ENCODE measurements at regions not wholly inside any gene's neighbourhood (a gene's known extent, or its start where the extent isn't known, plus 50 kb on each side); places are given as distances from the start of the nearest gene placed in this dataset.

- TF ChIP-seq SUZ12 (IDR thresholded peaks at IDR 0.05) (no peak), CTBP1 (IDR thresholded peaks at IDR 0.05; ENCODE audit: borderline replicate concordance) (no peak), NFRKB (IDR thresholded peaks at IDR 0.05) (no peak), TARDBP (IDR thresholded peaks at IDR 0.05) (no peak), ZNF384 (IDR thresholded peaks at IDR 0.05) (no peak), SP1 (IDR thresholded peaks at IDR 0.05) (no peak), ELF4 (IDR thresholded peaks at IDR 0.05) (no peak), BHLHE40 (IDR thresholded peaks at IDR 0.05; ENCODE audit: borderline replicate concordance) (no peak), FOXA1 (IDR thresholded peaks at IDR 0.05) (no peak)
These were observed 147.0 kb upstream of the OR4E1 start for GRCh38 chr14:21820631-21821030.

Measured in HEK293T (cell line).